Limb (tissue), 2 donors: ENCODE measurements at regions not wholly inside any gene's neighbourhood (a gene's known extent, or its start where the extent isn't known, plus 50 kb on each side); places are given as distances from the start of the nearest gene placed in this dataset.

Experiments
- DNase-seq, 2 donors: peaks; one replicate each; pipeline ENCODE4 v3.0.0-alpha.2; 2016; ENCODE audit errors: extremely low spot score in 2 of 2

- no peak for DNase-seq
Observed at GRCh38 chr14:49971156-49972130, 78.6 kb downstream of the ARF6 start.

GRCh38 chr14:49972131-49972671 is 79.3 kb downstream of the ARF6 start:
- DNase-seq, result no peak

- DNase-seq, result no peak
Observed at GRCh38 chr14:49972823-49973222, 79.9 kb downstream of the ARF6 start.

- no peak for DNase-seq
Observed at GRCh38 chr14:49975276-49975675, 82.4 kb downstream of the ARF6 start.

GRCh38 chr14:49975799-49976198 is 82.9 kb downstream of the ARF6 start:
- no peak for DNase-seq

- DNase-seq, result no peak
Observed at GRCh38 chr14:49977126-49977841, 84.4 kb downstream of the ARF6 start.

GRCh38 chr14:49980027-49980426 is 87.1 kb downstream of the ARF6 start:
- DNase-seq, result no peak

GRCh38 chr14:49982082-49982481 is 89.2 kb downstream of the ARF6 start:
- no peak for DNase-seq

GRCh38 chr14:49982501-49982951 is 89.6 kb downstream of the ARF6 start:
- no peak for DNase-seq

- DNase-seq, result no peak
Observed at GRCh38 chr14:49984424-49984823, 91.5 kb downstream of the ARF6 start.

GRCh38 chr14:49986343-49987014 is 93.6 kb downstream of the ARF6 start:
- no peak for DNase-seq

GRCh38 chr14:49988080-49988990 is 95.5 kb downstream of the ARF6 start:
- no peak for DNase-seq

GRCh38 chr14:49989966-49990365 is 97.1 kb downstream of the ARF6 start:
- DNase-seq, result no peak

- no peak for DNase-seq
Observed at GRCh38 chr14:49991491-49991890, 98.6 kb downstream of the ARF6 start.

GRCh38 chr14:49992036-49992435 is 99.2 kb downstream of the ARF6 start:
- DNase-seq, result no peak

- DNase-seq, result no peak
Observed at GRCh38 chr14:49992448-49992847, 99.6 kb downstream of the ARF6 start.

GRCh38 chr14:49992901-49993339 is 100.0 kb downstream of the ARF6 start:
- DNase-seq, result no peak

GRCh38 chr14:49993565-49993964 is 100.7 kb downstream of the ARF6 start:
- no peak for DNase-seq

- DNase-seq, result no peak
Observed at GRCh38 chr14:49994951-49995561, 102.2 kb downstream of the ARF6 start.

- DNase-seq, result no peak
Observed at GRCh38 chr14:49997991-49998390, 105.1 kb downstream of the ARF6 start.
